Activated T-helper 1 cell treated with anti-CD3 and anti-CD28 coated beads, Interleukin-12 subunit alpha, Interleukin-12 subunit beta, Interleukin-2, Interleukin-4 antibody, amounts not matched to agents 30 ng/mL and 10 ng/mL and 1 ng/mL, durations not matched to agents 14 hours and 24 hours and 36 hours (primary cell): ENCODE measurements at regions not wholly inside any gene's neighbourhood (a gene's known extent, or its start where the extent isn't known, plus 50 kb on each side); places are given as distances from the start of the nearest gene placed in this dataset.

ENCODE experiments used
- DNase-seq: peaks from one replicate; pipeline ENCODE4 v3.0.0; 2021; ENCODE audit warnings: low spot score
- H3K27ac Mint-ChIP-seq: one replicate; pipeline ENCODE4 v1.8.0; 2021; ENCODE audit warnings: mild to moderate bottlenecking, mixed read lengths
- H3K27me3 Mint-ChIP-seq: one replicate; pipeline ENCODE4 v1.8.0; 2022; ENCODE audit warnings: mild to moderate bottlenecking, moderate library complexity, mixed read lengths; ENCODE audit not compliant: insufficient read depth
- H3K36me3 Mint-ChIP-seq: one replicate; pipeline ENCODE4 v1.8.0; 2021; ENCODE audit warnings: low read depth, mixed read lengths
- H3K4me1 Mint-ChIP-seq: one replicate; pipeline ENCODE4 v1.8.0; 2021; ENCODE audit warnings: low read depth, mixed read lengths
- H3K4me3 Mint-ChIP-seq: one replicate; pipeline ENCODE4 v1.8.0; 2021; ENCODE audit warnings: mild to moderate bottlenecking, moderate library complexity, mixed read lengths
- H3K9me3 Mint-ChIP-seq: one replicate; pipeline ENCODE4 v1.8.0; 2021; ENCODE audit warnings: mixed read lengths
- intact Hi-C: fragments of 100-400 bp; cut with micrococcal nuclease; formaldehyde crosslinking; loops from one replicate; pipeline ENCODE4 v1.15.1; 2024

GRCh38 chr6:97524811-97525210, 241.8 kb upstream of the MMS22L start:
- no peaks in the 10 kb centered on the region for H3K9me3 Mint-ChIP-seq
- intact Hi-C loops = no loop called here
- H3K27ac Mint-ChIP-seq = no peak overlapping the region
- no peaks in the 10 kb centered on the region for H3K4me1 Mint-ChIP-seq
- no peak overlapping the region for H3K4me3 Mint-ChIP-seq
- H3K36me3 Mint-ChIP-seq = no peaks in the 10 kb centered on the region
- H3K27me3 Mint-ChIP-seq = no peaks in the 10 kb centered on the region
- DNase-seq = no peak

GRCh38 chr6:97535800-97536199, 252.8 kb upstream of the MMS22L start:
- Mint-ChIP-seq H3K36me3 (no peaks in the 10 kb centered on the region), H3K4me3 (no peak overlapping the region), H3K4me1 (no peaks in the 10 kb centered on the region), H3K27me3 (no peaks in the 10 kb centered on the region), H3K9me3 (no peaks in the 10 kb centered on the region), H3K27ac (no peak overlapping the region)
- DNase-seq = no peak
- intact Hi-C loops = no loop called here

- H3K36me3 Mint-ChIP-seq = no peaks in the 10 kb centered on the region
- intact Hi-C loops = no loop called here
- no peaks in the 10 kb centered on the region for H3K9me3 Mint-ChIP-seq
- no peak for DNase-seq
- no peak overlapping the region for H3K27ac Mint-ChIP-seq
- H3K4me3 Mint-ChIP-seq = no peak overlapping the region
- H3K4me1 Mint-ChIP-seq = no peaks in the 10 kb centered on the region
- no peaks in the 10 kb centered on the region for H3K27me3 Mint-ChIP-seq
Measured at GRCh38 chr6:97548354-97548753, 265.3 kb upstream of the MMS22L start.

GRCh38 chr6:97557355-97557754, 274.3 kb upstream of the MMS22L start:
- Mint-ChIP-seq H3K27ac (no peak overlapping the region), H3K9me3 (no peaks in the 10 kb centered on the region), H3K27me3 (peaks cover 2% of the 10 kb centered on the region), H3K36me3 (no peaks in the 10 kb centered on the region), H3K4me3 (no peak overlapping the region), H3K4me1 (no peaks in the 10 kb centered on the region)
- intact Hi-C loops = no loop called here
- DNase-seq = no peak

GRCh38 chr6:97563529-97563928, 280.5 kb upstream of the MMS22L start:
- intact Hi-C loops = no loop called here
- H3K27me3 Mint-ChIP-seq = no peaks in the 10 kb centered on the region
- DNase-seq = no peak
- H3K27ac Mint-ChIP-seq = no peak overlapping the region
- H3K4me1 Mint-ChIP-seq = no peaks in the 10 kb centered on the region
- no peaks in the 10 kb centered on the region for H3K36me3 Mint-ChIP-seq
- H3K9me3 Mint-ChIP-seq = no peaks in the 10 kb centered on the region
- no peak overlapping the region for H3K4me3 Mint-ChIP-seq

- no peak overlapping the region for H3K27ac Mint-ChIP-seq
Measured at GRCh38 chr6:97572943-97573342, 289.9 kb upstream of the MMS22L start.

GRCh38 chr6:97586344-97586743, 303.3 kb upstream of the MMS22L start:
- DNase-seq = no peak
- H3K36me3 Mint-ChIP-seq = no peaks in the 10 kb centered on the region
- no peak overlapping the region for H3K27ac Mint-ChIP-seq
- no peak overlapping the region for H3K4me3 Mint-ChIP-seq
- H3K9me3 Mint-ChIP-seq = no peaks in the 10 kb centered on the region
- H3K4me1 Mint-ChIP-seq = no peaks in the 10 kb centered on the region
- H3K27me3 Mint-ChIP-seq = no peaks in the 10 kb centered on the region
- intact Hi-C loops = no loop called here

More at GRCh38 chr6:97572943-97573342, 289.9 kb upstream of the MMS22L start:
- no peak overlapping the region for H3K4me3 Mint-ChIP-seq
- DNase-seq = no peak
- no peaks in the 10 kb centered on the region for H3K4me1 Mint-ChIP-seq
- no peaks in the 10 kb centered on the region for H3K36me3 Mint-ChIP-seq
- intact Hi-C loops = no loop called here
- no peaks in the 10 kb centered on the region for H3K27me3 Mint-ChIP-seq
- no peaks in the 10 kb centered on the region for H3K9me3 Mint-ChIP-seq

GRCh38 chr6:97591955-97592354, 308.9 kb upstream of the MMS22L start:
- H3K27me3 Mint-ChIP-seq = no peaks in the 10 kb centered on the region
- H3K27ac Mint-ChIP-seq = no peak overlapping the region
- no peaks in the 10 kb centered on the region for H3K9me3 Mint-ChIP-seq
- no peak overlapping the region for H3K4me3 Mint-ChIP-seq
- intact Hi-C loops = no loop called here
- H3K36me3 Mint-ChIP-seq = no peaks in the 10 kb centered on the region
- no peak for DNase-seq
- no peaks in the 10 kb centered on the region for H3K4me1 Mint-ChIP-seq

- Mint-ChIP-seq H3K36me3 (no peaks in the 10 kb centered on the region), H3K4me1 (no peaks in the 10 kb centered on the region), H3K27me3 (no peaks in the 10 kb centered on the region), H3K9me3 (no peaks in the 10 kb centered on the region), H3K4me3 (no peak overlapping the region), H3K27ac (no peak overlapping the region)
- DNase-seq = no peak
- intact Hi-C loops = no loop called here
Measured at GRCh38 chr6:97594844-97595243, 311.8 kb upstream of the MMS22L start.

- no peaks in the 10 kb centered on the region for H3K36me3 Mint-ChIP-seq
- no peaks in the 10 kb centered on the region for H3K9me3 Mint-ChIP-seq
- H3K27ac Mint-ChIP-seq = no peak overlapping the region
- H3K4me3 Mint-ChIP-seq = no peak overlapping the region
- DNase-seq = no peak
- intact Hi-C loops = no loop called here
- no peaks in the 10 kb centered on the region for H3K4me1 Mint-ChIP-seq
- no peaks in the 10 kb centered on the region for H3K27me3 Mint-ChIP-seq
Measured at GRCh38 chr6:97621111-97621510, 338.1 kb upstream of the MMS22L start.

GRCh38 chr6:97626671-97627441, 343.8 kb upstream of the MMS22L start:
- H3K4me1 Mint-ChIP-seq = no peaks in the 10 kb centered on the region
- intact Hi-C loops = no loop called here
- H3K9me3 Mint-ChIP-seq = no peaks in the 10 kb centered on the region

GRCh38 chr6:97629180-97629579, 346.2 kb upstream of the MMS22L start:
- DNase-seq = no peak
- H3K4me1 Mint-ChIP-seq = no peaks in the 10 kb centered on the region
- no peak overlapping the region for H3K4me3 Mint-ChIP-seq
- no peaks in the 10 kb centered on the region for H3K9me3 Mint-ChIP-seq
- no peaks in the 10 kb centered on the region for H3K36me3 Mint-ChIP-seq
- intact Hi-C loops = no loop called here
- no peaks in the 10 kb centered on the region for H3K27me3 Mint-ChIP-seq
- no peak overlapping the region for H3K27ac Mint-ChIP-seq

More at GRCh38 chr6:97626671-97627441, 343.8 kb upstream of the MMS22L start:
- H3K4me3 Mint-ChIP-seq = no peak overlapping the region
- no peaks in the 10 kb centered on the region for H3K36me3 Mint-ChIP-seq
- no peak overlapping the region for H3K27ac Mint-ChIP-seq
- DNase-seq = no peak
- H3K27me3 Mint-ChIP-seq = no peaks in the 10 kb centered on the region

GRCh38 chr6:97630604-97631003, 347.6 kb upstream of the MMS22L start:
- Mint-ChIP-seq H3K4me3 (no peak overlapping the region), H3K27ac (no peak overlapping the region), H3K27me3 (no peaks in the 10 kb centered on the region), H3K36me3 (no peaks in the 10 kb centered on the region), H3K9me3 (no peaks in the 10 kb centered on the region), H3K4me1 (no peaks in the 10 kb centered on the region)
- intact Hi-C loops = no loop called here
- DNase-seq = no peak

- H3K27me3 Mint-ChIP-seq = no peaks in the 10 kb centered on the region
- H3K36me3 Mint-ChIP-seq = no peaks in the 10 kb centered on the region
- no peaks in the 10 kb centered on the region for H3K4me1 Mint-ChIP-seq
- no peak overlapping the region for H3K27ac Mint-ChIP-seq
- intact Hi-C loops = no loop called here
- no peak for DNase-seq
- H3K4me3 Mint-ChIP-seq = no peak overlapping the region
- no peaks in the 10 kb centered on the region for H3K9me3 Mint-ChIP-seq
Measured at GRCh38 chr6:97632341-97632740, 349.3 kb upstream of the MMS22L start.
